GM19468 (cell line): ENCODE measurements at regions not wholly inside any gene's neighbourhood (a gene's known extent, or its start where the extent isn't known, plus 50 kb on each side); places are given as distances from the start of the nearest gene placed in this dataset.
"Not testable (repeated sequence)": the region's sequence is repeated elsewhere in the genome, so short reads cannot be mapped to it uniquely, and the experiment has no call there.

Experiments used
- ATAC-seq: cut with Tn5 transposase; IDR thresholded peaks from one replicate; pipeline ENCODE4 v1.9.1; 2021; ENCODE audit warnings: mild to moderate bottlenecking, moderate library complexity, moderate number of reproducible peaks; ENCODE audit not compliant: unreplicated experiment; ENCODE audit errors: extremely low read depth

- no peak for ATAC-seq
These were observed 90.7 kb upstream of the F13A1 start for GRCh38 chr6:6411115-6411514.

- no peak for ATAC-seq
These were observed 91.8 kb upstream of the F13A1 start for GRCh38 chr6:6412221-6412620.

GRCh38 chr6:6412700-6413099, 92.2 kb upstream of the F13A1 start:
- ATAC-seq, result no peak

- no peak for ATAC-seq
These were observed 94.5 kb upstream of the F13A1 start for GRCh38 chr6:6414931-6415330.

GRCh38 chr6:6417475-6417874, 97.0 kb upstream of the F13A1 start:
- ATAC-seq, result no peak

GRCh38 chr6:6418421-6418820, 98.0 kb upstream of the F13A1 start:
- no peak for ATAC-seq

GRCh38 chr6:6420107-6420506, 99.6 kb upstream of the F13A1 start:
- no peak for ATAC-seq

- ATAC-seq, result no peak
These were observed 113.7 kb upstream of the F13A1 start for GRCh38 chr6:6434151-6434550.

GRCh38 chr6:6434723-6435122, 114.3 kb upstream of the F13A1 start:
- ATAC-seq, result no peak

- ATAC-seq, result no peak
These were observed 115.9 kb upstream of the F13A1 start for GRCh38 chr6:6436366-6436765.

- ATAC-seq, result no peak
These were observed 116.5 kb upstream of the F13A1 start for GRCh38 chr6:6436946-6437345.

- no peak for ATAC-seq
These were observed 117.8 kb upstream of the F13A1 start for GRCh38 chr6:6438286-6438685.

GRCh38 chr6:6439778-6440177, 119.3 kb upstream of the F13A1 start:
- no peak for ATAC-seq

- no peak for ATAC-seq
These were observed 131.5 kb upstream of the F13A1 start for GRCh38 chr6:6452002-6452401.

GRCh38 chr6:6453186-6453585, 132.7 kb upstream of the F13A1 start:
- no peak for ATAC-seq

- no peak for ATAC-seq
These were observed 133.2 kb upstream of the LY86 start for GRCh38 chr6:6455272-6455671.

- no peak for ATAC-seq
These were observed 130.3 kb upstream of the LY86 start for GRCh38 chr6:6458172-6458571.

- not testable (repeated sequence) for ATAC-seq
These were observed 128.6 kb upstream of the LY86 start for GRCh38 chr6:6459963-6460362.

- no peak for ATAC-seq
These were observed 128.1 kb upstream of the LY86 start for GRCh38 chr6:6460416-6460815.

- ATAC-seq, result no peak
These were observed 127.4 kb upstream of the LY86 start for GRCh38 chr6:6461138-6461537.

GRCh38 chr6:6466967-6467761, 121.4 kb upstream of the LY86 start:
- ATAC-seq, result no peak

- ATAC-seq, result no peak
These were observed 119.4 kb upstream of the LY86 start for GRCh38 chr6:6469074-6469473.
